ENCODE measurements at regions not wholly inside any gene's neighbourhood (a gene's known extent, or its start where the extent isn't known, plus 50 kb on each side); places are given as distances from the start of the nearest gene placed in this dataset.
A peak's percentile ranks its signal among the peaks of the same experiment; 100 is the strongest.

- Histone ChIP-seq H3K9ac (ENCODE audit: low read length) (no peak overlapping the region), H3K4me2 (ENCODE audit: low read length) (no peak overlapping the region), H3K4me3 (ENCODE audit: low read length) (no peak overlapping the region), H3K27me3 (ENCODE audit: low read length) (no peaks in the 10 kb centered on the region), H3K79me2 (ENCODE audit: low read length) (no peaks in the 10 kb centered on the region), H4K20me1 (ENCODE audit: low read length) (no peaks in the 10 kb centered on the region), H3K9me2 (replicated peaks; ENCODE audit: low read length) (no peaks in the 10 kb centered on the region), H3K9me3 (ENCODE audit: low read length) (no peaks in the 10 kb centered on the region), H2AFZ (ENCODE audit: low read length) (no peak overlapping the region), H3K4me1 (ENCODE audit: insufficient read depth, low read length) (no peaks in the 10 kb centered on the region), H3K36me3 (ENCODE audit: low read depth, low read length) (no peaks in the 10 kb centered on the region), H3F3A (ENCODE audit: low read length, unreplicated experiment) (no peaks in the 10 kb centered on the region), H3K27ac (ENCODE audit: low read length) (no peak overlapping the region)
- POLR2A ChIA-PET (ENCODE audit: unreplicated experiment): no interaction called here
- TF ChIP-seq EZH2phosphoT487 (IDR thresholded peaks at IDR 0.05; ENCODE audit: borderline replicate concordance, low read length) (no peak), CTCF (conservative IDR thresholded peaks at IDR 0.05; ENCODE audit: low read depth, low read length) (no peak), EZH2 (IDR thresholded peaks at IDR 0.05; ENCODE audit: low read length, unreplicated experiment) (no peak)
- intact Hi-C loops (cut with micrococcal nuclease): no loop called here
- DNase-seq (no peak), ATAC-seq (no peak)
- no TSS peak for BruUV-seq (replicated peaks)
- CTCF ChIA-PET: no interaction called here
These were observed 531.9 kb downstream of the MAGEB5 start for GRCh38 chrX:26747877-26748276.

- DNase-seq (no peak), ATAC-seq (no peak)
- ChIA-PET POLR2A (ENCODE audit: unreplicated experiment) (no interaction called here), CTCF (no interaction called here)
- no TSS peak for BruUV-seq (replicated peaks)
- Histone ChIP-seq H4K20me1 (ENCODE audit: low read length) (no peaks in the 10 kb centered on the region), H3K4me3 (ENCODE audit: low read length) (no peak overlapping the region), H3K36me3 (ENCODE audit: low read depth, low read length) (no peaks in the 10 kb centered on the region), H3K9me3 (ENCODE audit: low read length) (no peaks in the 10 kb centered on the region), H3K27ac (ENCODE audit: low read length) (no peak overlapping the region), H3K4me2 (ENCODE audit: low read length) (no peak overlapping the region), H3K9ac (ENCODE audit: low read length) (no peak overlapping the region), H3K79me2 (ENCODE audit: low read length) (no peaks in the 10 kb centered on the region), H3K9me2 (replicated peaks; ENCODE audit: low read length) (no peaks in the 10 kb centered on the region), H3F3A (ENCODE audit: low read length, unreplicated experiment) (no peaks in the 10 kb centered on the region), H3K4me1 (ENCODE audit: insufficient read depth, low read length) (no peaks in the 10 kb centered on the region), H3K27me3 (ENCODE audit: low read length) (no peaks in the 10 kb centered on the region), H2AFZ (ENCODE audit: low read length) (no peak overlapping the region)
- intact Hi-C loops (cut with micrococcal nuclease): no loop called here
- TF ChIP-seq EZH2 (IDR thresholded peaks at IDR 0.05; ENCODE audit: low read length, unreplicated experiment) (no peak), CTCF (conservative IDR thresholded peaks at IDR 0.05; ENCODE audit: low read depth, low read length) (no peak), EZH2phosphoT487 (IDR thresholded peaks at IDR 0.05; ENCODE audit: borderline replicate concordance, low read length) (no peak)
These were observed 506.9 kb downstream of the MAGEB5 start for GRCh38 chrX:26722666-26723428.

GRCh38 chrX:26672571-26672970 lies 456.6 kb downstream of the MAGEB5 start:
- peak; percentile 55 for DNase-seq
- Histone ChIP-seq H3K27me3 (ENCODE audit: low read length) (no peaks in the 10 kb centered on the region), H3K4me3 (ENCODE audit: low read length) (no peak overlapping the region), H3K4me1 (ENCODE audit: insufficient read depth, low read length) (no peaks in the 10 kb centered on the region), H3F3A (ENCODE audit: low read length, unreplicated experiment) (no peaks in the 10 kb centered on the region), H3K36me3 (ENCODE audit: low read depth, low read length) (no peaks in the 10 kb centered on the region), H3K9me3 (ENCODE audit: low read length) (no peaks in the 10 kb centered on the region), H3K9ac (ENCODE audit: low read length) (no peak overlapping the region), H4K20me1 (ENCODE audit: low read length) (no peaks in the 10 kb centered on the region), H3K79me2 (ENCODE audit: low read length) (no peaks in the 10 kb centered on the region), H3K9me2 (replicated peaks; ENCODE audit: low read length) (no peaks in the 10 kb centered on the region), H2AFZ (ENCODE audit: low read length) (no peak overlapping the region), H3K4me2 (ENCODE audit: low read length) (no peak overlapping the region), H3K27ac (ENCODE audit: low read length) (no peak overlapping the region)
- TF ChIP-seq CTCF (conservative IDR thresholded peaks at IDR 0.05; ENCODE audit: low read depth, low read length) (no peak), EZH2phosphoT487 (IDR thresholded peaks at IDR 0.05; ENCODE audit: borderline replicate concordance, low read length) (no peak), EZH2 (IDR thresholded peaks at IDR 0.05; ENCODE audit: low read length, unreplicated experiment) (no peak)
- ATAC-seq: peak; percentile 20; the same call in 1 of the 2 replicates
- intact Hi-C loops (cut with micrococcal nuclease): no loop called here
- POLR2A ChIA-PET (ENCODE audit: unreplicated experiment): no interaction called here
- CTCF ChIA-PET: no interaction called here
- BruUV-seq (replicated peaks): no TSS peak

All from PC-3 (cell line).